ENCODE measurements at regions not wholly inside any gene's neighbourhood (a gene's known extent, or its start where the extent isn't known, plus 50 kb on each side); places are given as distances from the start of the nearest gene placed in this dataset.
"Not testable (repeated sequence)": the region's sequence is repeated elsewhere in the genome, so short reads cannot be mapped to it uniquely, and the experiment has no call there.

GRCh38 chr3:87576752-87577151 lies 300.4 kb upstream of the POU1F1 start:
- DNase-seq (ENCODE audit: low read depth): no peak

DNA sequence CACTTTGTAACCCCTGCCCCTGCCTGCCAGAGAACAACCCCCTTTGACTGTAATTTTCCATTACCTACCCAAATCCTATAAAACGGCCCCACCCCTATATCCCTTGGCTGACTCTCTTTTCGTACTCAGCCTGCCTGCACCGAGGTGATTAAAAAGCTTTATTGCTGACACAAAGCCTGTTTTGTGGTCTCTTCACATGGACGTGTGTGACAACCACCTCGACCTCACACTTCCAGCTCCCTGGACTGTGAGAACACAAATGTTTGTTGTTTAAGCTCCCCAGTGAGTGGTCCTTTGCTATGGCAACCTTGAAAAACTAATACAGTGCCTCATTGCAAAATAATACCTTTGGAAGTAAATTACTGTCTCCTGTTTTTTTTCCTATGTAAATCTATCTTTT lies 299.2 kb upstream of the POU1F1 start:
- DNase-seq (ENCODE audit: low read depth): no peak

DNA sequence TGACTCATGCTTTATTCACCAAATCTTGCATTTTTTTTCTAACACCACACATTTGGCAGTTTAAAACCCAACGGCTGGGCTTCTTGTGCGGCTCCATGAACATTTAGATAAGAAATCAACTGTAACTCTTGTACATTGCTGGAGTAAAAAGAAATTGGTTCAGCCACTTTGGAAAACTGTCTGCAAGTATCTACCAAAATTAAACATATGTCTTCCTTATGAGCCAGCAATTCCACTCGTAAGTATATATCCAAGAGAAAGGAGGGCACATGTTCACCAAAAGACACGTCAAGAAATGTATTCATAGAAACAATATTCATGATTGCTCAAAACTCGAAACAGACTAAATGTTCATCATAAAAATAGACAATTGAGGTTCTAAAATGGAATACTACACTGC lies 291.9 kb upstream of the POU1F1 start:
- no peak for DNase-seq (ENCODE audit: low read depth)

- DNase-seq (ENCODE audit: low read depth): no peak
These were observed 288.1 kb upstream of the POU1F1 start for GRCh38 chr3:87564438-87564837.

GRCh38 chr3:87563712-87564111 lies 287.3 kb upstream of the POU1F1 start:
- DNase-seq (ENCODE audit: low read depth): no peak

GRCh38 chr3:87558492-87558891 lies 282.1 kb upstream of the POU1F1 start:
- DNase-seq (ENCODE audit: low read depth): no peak

DNA sequence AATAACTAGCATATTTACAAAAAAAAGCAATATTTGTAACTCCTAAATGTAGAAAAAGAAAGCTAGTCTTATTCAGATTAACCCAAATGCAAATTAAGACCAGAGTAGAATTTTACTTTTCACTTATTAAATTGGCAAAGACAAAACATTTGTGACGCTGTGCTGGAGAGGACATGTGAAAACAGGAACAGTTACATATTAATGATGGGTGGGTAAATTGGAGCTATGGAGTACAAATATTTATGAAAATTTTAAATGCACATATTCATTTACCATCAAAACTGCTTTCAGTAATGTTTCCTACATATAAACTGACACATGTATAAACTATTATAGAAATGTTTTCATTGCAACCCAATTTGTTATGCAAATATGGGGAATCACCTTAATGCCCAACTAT lies 278.9 kb upstream of the POU1F1 start:
- no peak for DNase-seq (ENCODE audit: low read depth)

DNA sequence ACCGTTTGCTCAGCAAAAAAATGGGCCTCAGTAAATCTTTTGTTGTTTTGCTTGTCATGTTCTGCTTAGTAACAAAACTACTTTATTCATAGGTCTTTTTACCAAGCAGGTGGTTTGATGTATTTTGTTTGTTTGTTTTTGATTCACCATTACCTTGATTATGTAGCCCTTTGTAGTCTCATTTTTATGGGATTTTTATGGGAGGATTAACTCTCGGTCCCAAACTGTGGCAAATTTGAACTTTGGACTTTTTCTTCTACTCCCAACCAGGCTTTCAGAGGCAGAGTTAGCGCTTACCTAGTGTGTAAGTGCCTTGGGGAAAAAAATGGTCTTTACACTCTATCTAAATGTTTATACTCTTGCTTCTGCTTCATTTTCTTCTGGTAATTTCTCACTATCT lies 276.7 kb upstream of the POU1F1 start:
- DNase-seq (ENCODE audit: low read depth): no peak

- DNase-seq (ENCODE audit: low read depth): no peak
These were observed 274.5 kb upstream of the POU1F1 start for GRCh38 chr3:87550892-87551291.

DNA sequence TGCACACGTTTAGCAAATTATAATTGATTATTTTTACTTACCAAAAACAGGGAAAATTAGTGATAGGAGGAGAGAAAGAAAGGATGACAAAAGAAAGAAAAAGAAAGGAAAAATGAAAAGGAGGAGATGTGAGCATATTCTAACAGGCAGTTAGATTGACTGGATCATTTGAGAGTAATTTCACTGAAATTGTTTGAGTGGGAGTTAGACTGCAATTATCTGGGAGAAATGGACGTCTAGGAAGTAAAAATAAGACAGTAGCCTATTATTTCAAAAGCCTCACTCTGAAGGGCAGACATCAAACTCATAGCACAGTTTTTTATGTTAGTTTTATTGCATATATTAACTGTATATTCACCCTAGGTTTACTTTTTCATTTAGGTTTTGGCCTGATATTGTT lies 272.8 kb upstream of the POU1F1 start:
- DNase-seq (ENCODE audit: low read depth): no peak

GRCh38 chr3:87548271-87548670 lies 271.9 kb upstream of the POU1F1 start:
- no peak for DNase-seq (ENCODE audit: low read depth)

GRCh38 chr3:87546216-87546615 lies 269.8 kb upstream of the POU1F1 start:
- DNase-seq (ENCODE audit: low read depth): no peak

DNA sequence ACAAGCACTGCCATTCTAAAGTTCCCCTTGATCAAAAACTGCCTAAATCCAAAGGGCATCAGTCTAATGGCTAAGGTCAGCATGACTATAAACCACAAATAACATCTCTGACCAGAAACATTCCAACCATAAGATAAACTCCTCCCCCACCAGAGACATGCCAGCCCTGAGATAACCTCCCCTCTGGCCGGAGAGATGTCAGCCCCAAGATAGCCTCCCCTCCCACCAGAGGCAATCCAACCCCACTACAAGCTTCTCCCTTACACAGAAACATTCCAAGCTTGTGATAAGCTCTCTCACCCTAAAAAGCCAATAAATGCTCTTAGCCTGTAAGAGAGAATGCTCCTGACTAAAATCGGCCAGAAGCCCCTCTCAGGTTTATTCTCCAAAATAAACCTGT lies 267.0 kb upstream of the POU1F1 start:
- DNase-seq (ENCODE audit: low read depth): not testable (repeated sequence)

DNA sequence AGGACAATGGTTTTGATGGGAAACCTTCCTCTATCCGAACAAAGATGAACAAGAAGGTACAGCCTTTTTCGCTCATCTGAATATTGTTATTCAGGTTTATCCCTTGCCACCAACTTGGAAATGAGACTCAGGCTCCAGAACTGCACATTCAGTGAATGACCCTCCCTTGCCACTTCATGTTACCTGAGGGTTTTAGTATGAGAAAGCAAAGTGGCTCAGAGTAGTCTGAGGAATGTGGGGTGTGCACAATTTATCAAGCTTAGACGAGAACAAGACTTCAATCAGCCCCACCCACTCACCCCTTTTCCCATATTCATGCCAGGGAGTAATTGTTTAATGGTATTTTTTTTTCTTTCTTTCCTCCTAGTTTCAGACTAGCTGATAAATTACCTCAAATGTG lies 265.3 kb upstream of the POU1F1 start:
- no peak for DNase-seq (ENCODE audit: low read depth)

DNA sequence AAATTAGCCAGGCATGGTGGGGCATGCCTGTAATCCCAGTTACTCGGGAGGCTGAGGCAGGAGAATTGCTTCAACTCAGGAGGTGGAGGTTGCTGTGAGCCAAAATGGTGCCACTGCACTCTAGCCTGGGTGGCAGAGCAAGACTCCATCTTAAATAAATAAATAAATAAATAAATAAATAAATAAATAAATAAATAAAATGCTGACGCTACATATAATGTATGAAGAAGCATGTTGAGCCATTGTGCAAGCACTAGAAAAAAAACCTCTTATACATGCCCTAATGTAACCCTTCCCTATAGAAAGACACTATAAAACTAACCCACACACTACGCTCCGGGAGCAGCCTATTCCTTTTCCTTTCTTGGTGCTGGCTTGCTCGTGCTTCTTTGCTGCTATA lies 262.3 kb upstream of the POU1F1 start:
- DNase-seq (ENCODE audit: low read depth): not testable (repeated sequence)

DNA sequence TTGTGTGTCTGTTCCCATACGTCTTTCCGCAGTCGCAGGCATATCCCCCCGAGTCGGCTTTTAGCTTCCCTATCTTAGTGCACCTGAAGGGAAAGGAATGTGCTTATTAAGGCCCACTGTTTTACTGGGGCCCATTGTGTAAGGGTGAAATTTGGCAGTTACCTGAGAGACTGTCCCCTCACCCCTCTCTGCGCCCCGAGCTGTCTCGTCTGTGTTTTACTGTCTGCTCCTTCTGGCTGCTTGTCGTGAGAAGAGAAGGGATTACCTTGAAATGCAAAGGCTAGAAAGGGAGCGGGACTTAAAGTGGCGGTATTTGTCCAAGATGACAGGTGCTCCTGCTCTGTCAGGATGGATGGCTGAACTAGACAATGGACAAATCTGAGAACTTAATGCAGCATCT lies 233.0 kb upstream of the POU1F1 start:
- no peak for DNase-seq (ENCODE audit: low read depth)

- DNase-seq (ENCODE audit: low read depth): no peak
These were observed 232.5 kb upstream of the POU1F1 start for GRCh38 chr3:87508921-87509320.

DNA sequence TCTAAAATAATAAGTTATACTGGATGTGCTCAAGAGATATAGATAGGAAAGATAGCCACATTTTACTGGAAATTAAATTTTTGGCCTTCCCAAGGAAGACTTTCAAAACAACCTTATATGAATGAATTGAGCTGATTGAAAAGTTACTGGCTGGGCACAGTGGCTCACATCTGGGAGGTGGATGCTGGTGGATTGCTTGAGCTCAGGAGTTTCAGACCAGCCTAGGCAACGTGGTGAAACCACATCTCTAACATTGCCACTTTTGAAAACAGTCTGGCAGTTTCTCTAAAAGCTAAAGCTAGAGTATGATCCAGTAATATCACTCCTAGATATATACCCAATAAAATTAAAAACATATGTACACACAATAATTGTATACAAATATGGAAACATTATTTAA lies 231.4 kb upstream of the POU1F1 start:
- DNase-seq (ENCODE audit: low read depth): no peak

DNA sequence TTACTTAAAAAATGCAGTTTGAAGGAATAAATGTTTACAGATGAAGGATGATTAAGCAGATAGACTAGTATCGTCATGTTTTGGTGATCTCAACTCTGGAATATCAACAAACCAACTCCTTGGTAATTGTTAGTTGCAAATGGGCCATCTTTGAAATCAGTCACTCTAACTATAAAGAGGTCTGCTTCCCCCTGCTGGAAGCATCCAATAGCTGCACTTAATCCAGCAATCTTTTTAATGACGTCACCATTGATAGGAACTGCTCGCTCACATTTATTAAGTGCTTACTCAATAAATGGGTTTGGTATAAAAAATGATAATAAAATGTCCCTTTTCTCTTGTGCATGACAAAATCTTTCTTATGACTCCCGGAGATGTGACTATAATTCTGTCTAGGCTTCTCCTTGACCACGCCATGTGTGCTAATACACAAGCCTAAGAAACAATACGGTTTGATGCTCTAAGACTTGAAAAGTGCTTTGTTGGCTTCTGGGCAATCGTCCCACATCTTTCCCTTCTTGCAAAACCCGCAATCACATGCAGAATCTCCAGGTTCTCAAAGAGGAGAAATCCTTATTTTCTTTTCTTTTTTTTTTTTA lies 227.6 kb upstream of the POU1F1 start:
- no peak for DNase-seq (ENCODE audit: low read depth)

- DNase-seq (ENCODE audit: low read depth): no peak
These were observed 224.7 kb upstream of the POU1F1 start for GRCh38 chr3:87501076-87501475.

GRCh38 chr3:87498358-87499080 lies 222.1 kb upstream of the POU1F1 start:
- DNase-seq (ENCODE audit: low read depth): no peak

GRCh38 chr3:87495938-87496337 lies 219.6 kb upstream of the POU1F1 start:
- no peak for DNase-seq (ENCODE audit: low read depth)

- no peak for DNase-seq (ENCODE audit: low read depth)
These were observed 217.9 kb upstream of the POU1F1 start for GRCh38 chr3:87494264-87494663.

- DNase-seq (ENCODE audit: low read depth): no peak
These were observed 215.5 kb upstream of the POU1F1 start for GRCh38 chr3:87491843-87492242.
